Skeletal muscle tissue (tissue), 3 donors: ENCODE measurements at regions not wholly inside any gene's neighbourhood (a gene's known extent, or its start where the extent isn't known, plus 50 kb on each side); places are given as distances from the start of the nearest gene placed in this dataset.
"Not testable (repeated sequence)": the region's sequence is repeated elsewhere in the genome, so short reads cannot be mapped to it uniquely, and the experiment has no call there.

Source experiments
- H3K27ac ChIP-seq: one replicate; pipeline ENCODE4 v1.7.0; 2013; ENCODE audit warnings: mild to moderate bottlenecking, low read depth, low read length, inconsistent platforms
- H3K27me3 ChIP-seq, 3 donors: one replicate each; pipeline ENCODE4 v1.7.0; 2013; ENCODE audit warnings: low read length in 3 of 3; ENCODE audit not compliant: control insufficient read depth in 3 of 3, insufficient read depth in 3 of 3
- H3K36me3 ChIP-seq, 3 donors: one replicate each; pipeline ENCODE4 v1.7.0; 2013; ENCODE audit warnings: low read length in 3 of 3; ENCODE audit not compliant: control insufficient read depth in 3 of 3, insufficient read depth in 3 of 3
- H3K4me1 ChIP-seq, 3 donors: one replicate each; pipeline ENCODE4 v1.7.0; 2013; ENCODE audit warnings: low read length in 3 of 3, mild to moderate bottlenecking in 3 of 3; ENCODE audit not compliant: control insufficient read depth in 3 of 3, insufficient read depth in 3 of 3
- H3K4me3 ChIP-seq, 3 donors: one replicate each; pipeline ENCODE4 v1.7.0; 2013; ENCODE audit warnings: low read length in 3 of 3
- H3K9ac ChIP-seq, 3 donors: one replicate each; pipeline ENCODE4 v1.7.0; 2013; ENCODE audit warnings: low read length in 3 of 3, mild to moderate bottlenecking in 3 of 3, moderate library complexity in 2 of 3, low read depth in 1 of 3
- H3K9me3 ChIP-seq, 3 donors: one replicate each; pipeline ENCODE4 v1.7.0; 2013; ENCODE audit warnings: low read length in 3 of 3; ENCODE audit not compliant: control insufficient read depth in 3 of 3
- donor health status: Osteomylitis.

DNA sequence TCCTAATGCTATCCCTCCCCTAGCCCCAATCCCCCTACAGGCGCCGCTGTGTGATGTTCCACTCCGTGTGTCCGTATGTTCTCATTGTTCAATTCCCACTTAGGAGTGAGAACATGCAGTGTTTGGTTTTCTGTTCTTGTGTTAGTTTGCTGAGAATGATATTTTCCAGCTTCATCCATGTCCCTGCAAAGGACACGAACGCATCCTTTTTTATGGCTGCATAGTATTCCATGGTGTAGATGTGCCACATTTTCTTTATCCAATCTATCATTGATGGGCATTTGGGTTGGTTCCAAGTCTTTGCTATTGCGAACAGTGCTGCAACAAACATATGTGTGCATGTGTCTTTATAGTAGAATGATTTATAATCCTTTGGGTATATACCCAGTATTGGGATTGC lies 174.2 kb upstream of the FOXK1 start:
- not testable (repeated sequence) for H3K36me3 ChIP-seq, H3K4me1 ChIP-seq, H3K4me3 ChIP-seq, H3K9ac ChIP-seq, H3K27me3 ChIP-seq, H3K27ac ChIP-seq, H3K9me3 ChIP-seq

DNA sequence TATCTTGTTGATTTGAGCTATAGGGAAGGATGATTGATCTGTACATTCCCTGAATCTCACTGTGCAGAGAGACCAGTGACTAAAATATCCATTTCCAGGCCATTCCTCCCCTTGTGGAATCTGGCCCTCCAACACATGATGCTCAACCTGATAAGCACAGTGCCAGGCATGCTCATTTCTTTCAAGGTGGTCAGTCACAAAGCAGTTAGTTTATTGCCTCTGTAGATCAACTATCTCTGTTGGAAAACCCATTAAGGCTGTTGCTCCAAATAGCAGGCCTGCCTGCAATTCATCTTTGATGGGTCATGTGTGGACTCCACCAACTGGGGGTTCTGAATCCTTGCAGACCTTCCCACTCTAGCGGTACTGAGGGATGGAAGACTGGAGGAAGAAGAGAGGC lies 168.6 kb upstream of the FOXK1 start:
- no peaks in the 10 kb centered on the region for H3K4me1 ChIP-seq
- peaks cover 0 to 3% (median 0%) of the 10 kb centered on the region in 3 donors for H3K27me3 ChIP-seq
- H3K4me3 ChIP-seq, result no peak overlapping the region
- no peak overlapping the region for H3K9ac ChIP-seq
- no peaks in the 10 kb centered on the region for H3K36me3 ChIP-seq
- H3K9me3 ChIP-seq, result peaks cover 0 to 3% (median 3%) of the 10 kb centered on the region in 3 donors
- H3K27ac ChIP-seq, result no peak overlapping the region

DNA sequence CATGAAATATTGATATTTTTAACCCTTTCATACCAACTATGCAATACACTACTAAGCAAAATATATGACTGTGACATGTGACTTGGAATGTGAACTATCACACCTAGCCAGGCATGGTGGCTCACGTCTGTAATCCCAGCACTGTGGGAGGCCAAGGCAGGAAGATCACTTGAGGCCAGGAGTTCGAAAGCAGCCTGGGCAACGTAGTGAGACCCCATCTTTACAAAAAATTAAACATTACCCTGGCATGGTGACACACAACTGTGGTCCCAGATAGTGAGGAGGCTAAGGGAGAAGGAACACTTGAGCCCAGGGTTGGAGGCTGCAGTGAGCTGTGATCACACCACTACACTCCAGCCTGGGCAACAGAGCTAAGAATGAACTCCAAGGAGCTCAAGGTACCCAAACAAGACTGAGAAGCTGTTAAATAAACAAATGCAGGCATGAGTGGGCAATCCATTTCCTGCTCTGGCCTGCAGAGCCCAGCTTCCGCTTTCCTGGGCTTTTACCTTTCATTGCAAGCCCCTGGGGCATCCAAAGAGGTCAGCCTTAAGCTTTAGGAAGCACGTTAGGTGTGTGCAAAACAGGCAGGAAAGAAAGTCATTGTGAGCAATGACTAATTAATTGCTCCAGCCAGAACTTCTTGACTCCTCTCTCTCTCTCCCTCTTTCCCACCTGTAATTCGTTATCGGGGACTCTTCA lies 162.1 kb upstream of the FOXK1 start:
- Histone ChIP-seq H3K9me3 (peaks cover 0 to 2% (median 0%) of the 10 kb centered on the region in 3 donors), H3K4me1 (no peaks in the 10 kb centered on the region), H3K36me3 (no peaks in the 10 kb centered on the region), H3K27me3 (peaks cover 0 to 6% (median 0%) of the 10 kb centered on the region in 3 donors), H3K4me3 (no peak overlapping the region), H3K9ac (no peak overlapping the region), H3K27ac (no peak overlapping the region)

- Histone ChIP-seq H3K9ac (no peak overlapping the region), H3K36me3 (no peaks in the 10 kb centered on the region), H3K9me3 (peaks cover 0 to 2% (median 0%) of the 10 kb centered on the region in 3 donors), H3K4me3 (no peak overlapping the region), H3K4me1 (no peaks in the 10 kb centered on the region), H3K27ac (no peak overlapping the region), H3K27me3 (peaks cover 0 to 3% (median 0%) of the 10 kb centered on the region in 3 donors)
Measured at GRCh38 chr7:4523219-4523618, 158.9 kb upstream of the FOXK1 start.

DNA sequence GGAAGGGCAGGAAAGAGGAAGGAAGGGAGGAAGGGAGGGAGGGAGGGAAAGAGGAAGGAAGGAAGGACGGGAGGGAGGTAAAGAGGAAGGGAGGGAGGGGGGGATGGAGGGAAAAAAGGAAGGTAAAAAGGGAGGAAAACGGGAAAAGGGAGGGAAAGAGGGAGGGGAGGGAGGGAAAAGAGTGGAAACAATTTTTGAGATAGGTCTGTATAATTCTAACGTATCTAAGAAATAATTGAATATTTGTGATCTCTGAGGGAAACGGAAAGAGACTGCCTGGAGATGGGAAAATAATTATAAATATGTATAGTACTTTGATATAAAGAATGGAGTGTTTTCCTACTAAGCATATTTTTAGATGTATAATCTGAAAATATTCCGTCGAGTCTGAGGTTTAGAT lies 158.2 kb upstream of the FOXK1 start:
- H3K9me3 ChIP-seq, result peaks cover 0 to 2% (median 0%) of the 10 kb centered on the region in 3 donors
- peaks cover 0 to 3% (median 0%) of the 10 kb centered on the region in 3 donors for H3K27me3 ChIP-seq
- H3K9ac ChIP-seq, result no peak overlapping the region
- H3K36me3 ChIP-seq, result no peaks in the 10 kb centered on the region
- H3K4me1 ChIP-seq, result no peaks in the 10 kb centered on the region
- H3K4me3 ChIP-seq, result no peak overlapping the region
- H3K27ac ChIP-seq, result no peak overlapping the region

DNA sequence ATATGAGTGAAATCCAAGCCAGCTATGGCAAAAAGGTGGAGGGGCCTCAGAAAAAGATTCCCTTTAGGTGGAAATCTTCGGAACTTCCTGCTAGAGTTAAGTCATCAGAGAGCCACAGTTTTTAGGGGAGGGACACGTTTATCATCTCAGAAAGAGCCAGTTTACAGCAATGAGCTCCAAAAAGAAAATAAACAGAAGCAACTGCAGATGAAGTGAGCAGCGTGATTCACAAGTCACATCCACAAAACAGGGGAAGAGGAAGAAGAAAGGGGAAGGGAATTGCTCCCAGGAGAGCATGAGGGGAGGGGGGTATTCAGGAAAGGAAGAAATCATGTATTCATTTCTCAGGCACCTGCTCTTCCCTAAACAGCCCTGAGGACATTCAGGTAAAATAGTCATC lies 156.2 kb upstream of the FOXK1 start:
- H3K9me3 ChIP-seq, result peaks cover 0 to 2% (median 0%) of the 10 kb centered on the region in 3 donors

GRCh38 chr7:4527988-4528636 lies 154.0 kb upstream of the FOXK1 start:
- Histone ChIP-seq H3K27me3 (no peaks in the 10 kb centered on the region), H3K4me1 (no peaks in the 10 kb centered on the region), H3K4me3 (no peak overlapping the region), H3K9ac (no peak overlapping the region), H3K36me3 (no peaks in the 10 kb centered on the region), H3K9me3 (no peaks in the 10 kb centered on the region), H3K27ac (no peak overlapping the region)

More for the DNA sequence above, 156.2 kb upstream of the FOXK1 start:
- Histone ChIP-seq H3K9ac (no peak overlapping the region), H3K4me1 (no peaks in the 10 kb centered on the region), H3K27me3 (no peaks in the 10 kb centered on the region), H3K27ac (no peak overlapping the region), H3K4me3 (no peak overlapping the region), H3K36me3 (no peaks in the 10 kb centered on the region)

DNA sequence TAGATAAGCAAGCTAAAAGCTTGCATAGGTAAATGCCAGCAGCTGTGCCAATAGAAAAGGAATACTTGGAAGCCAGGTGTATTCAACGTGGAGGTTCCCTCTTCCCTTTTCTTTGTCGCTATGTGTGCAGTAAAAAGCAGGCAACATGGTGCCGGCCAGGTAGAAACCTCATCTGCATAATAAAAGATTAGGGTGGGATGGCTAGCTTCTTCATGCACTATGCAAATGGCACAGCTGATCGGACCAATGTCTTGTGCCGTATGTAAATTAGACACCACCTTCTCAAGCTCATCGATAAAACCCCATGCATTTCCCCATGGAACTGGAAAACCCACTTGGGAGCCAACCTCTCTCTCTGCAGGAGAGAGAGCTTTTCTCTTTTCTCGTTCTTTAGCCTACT lies 150.9 kb upstream of the FOXK1 start:
- H3K27ac ChIP-seq, result no peak overlapping the region
- no peak overlapping the region for H3K4me3 ChIP-seq
- H3K36me3 ChIP-seq, result no peaks in the 10 kb centered on the region
- no peaks in the 10 kb centered on the region for H3K4me1 ChIP-seq
- no peaks in the 10 kb centered on the region for H3K9me3 ChIP-seq
- H3K27me3 ChIP-seq, result peaks cover 0 to 3% (median 2%) of the 10 kb centered on the region in 3 donors
- no peak overlapping the region for H3K9ac ChIP-seq

DNA sequence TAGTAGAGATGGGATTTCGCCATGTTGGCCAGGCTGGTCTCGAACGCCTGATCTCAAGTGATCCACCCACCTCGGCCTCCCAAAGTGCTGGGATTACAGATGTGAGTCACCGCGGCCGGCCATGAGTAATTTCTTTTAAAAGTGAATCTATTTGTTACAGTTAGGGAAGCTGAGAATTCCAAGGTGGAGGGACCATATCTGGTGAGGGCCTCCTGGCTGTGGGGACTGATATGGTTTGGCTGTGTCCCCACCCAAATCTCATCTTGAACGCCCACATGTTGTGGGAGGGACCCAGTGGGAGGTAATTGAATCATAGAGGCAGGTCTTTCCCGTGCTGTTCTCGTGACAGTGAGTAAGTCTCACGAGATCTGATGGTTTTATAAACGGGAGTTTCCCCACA lies 148.8 kb upstream of the FOXK1 start:
- not testable (repeated sequence) for H3K4me1 ChIP-seq, H3K9ac ChIP-seq, H3K4me3 ChIP-seq, H3K9me3 ChIP-seq, H3K36me3 ChIP-seq, H3K27ac ChIP-seq, H3K27me3 ChIP-seq

GRCh38 chr7:4549681-4550080 lies 132.4 kb upstream of the FOXK1 start:
- Histone ChIP-seq H3K9ac (no peak overlapping the region), H3K27me3 (no peaks in the 10 kb centered on the region), H3K4me1 (no peaks in the 10 kb centered on the region), H3K36me3 (no peaks in the 10 kb centered on the region), H3K9me3 (peaks cover 6 to 10% (median 9%) of the 10 kb centered on the region in 3 donors), H3K27ac (no peak overlapping the region), H3K4me3 (no peak overlapping the region)
